GM19468 (cell line): ENCODE measurements at regions not wholly inside any gene's neighbourhood (a gene's known extent, or its start where the extent isn't known, plus 50 kb on each side); places are given as distances from the start of the nearest gene placed in this dataset.

Source experiments
- ATAC-seq: cut with Tn5 transposase; IDR thresholded peaks from one replicate; pipeline ENCODE4 v1.9.1; 2021; ENCODE audit warnings: mild to moderate bottlenecking, moderate library complexity, moderate number of reproducible peaks; ENCODE audit not compliant: unreplicated experiment; ENCODE audit errors: extremely low read depth

- no peak for ATAC-seq
These were observed 150.6 kb upstream of the RAB12 start for GRCh38 chr18:8458546-8459215.

DNA sequence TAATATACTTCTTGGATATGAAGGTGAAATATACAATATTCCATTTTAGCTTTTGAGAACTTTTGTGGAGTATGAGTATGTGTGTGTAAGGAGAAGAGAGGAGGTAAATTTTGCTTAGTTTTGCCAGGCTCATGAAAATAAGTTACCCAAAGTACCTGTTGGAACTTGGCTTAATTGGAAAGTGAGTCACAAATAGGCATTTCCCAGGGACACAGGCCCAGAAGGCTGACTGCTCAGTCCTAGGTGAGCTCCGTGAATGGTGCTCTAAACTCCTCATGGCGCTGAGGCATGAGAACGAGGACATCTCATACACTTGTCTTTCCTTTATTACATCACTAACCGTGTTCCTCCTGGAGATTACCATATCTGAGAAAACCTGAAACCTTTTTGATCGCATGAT, 148.5 kb upstream of the RAB12 start:
- ATAC-seq: no peak

DNA sequence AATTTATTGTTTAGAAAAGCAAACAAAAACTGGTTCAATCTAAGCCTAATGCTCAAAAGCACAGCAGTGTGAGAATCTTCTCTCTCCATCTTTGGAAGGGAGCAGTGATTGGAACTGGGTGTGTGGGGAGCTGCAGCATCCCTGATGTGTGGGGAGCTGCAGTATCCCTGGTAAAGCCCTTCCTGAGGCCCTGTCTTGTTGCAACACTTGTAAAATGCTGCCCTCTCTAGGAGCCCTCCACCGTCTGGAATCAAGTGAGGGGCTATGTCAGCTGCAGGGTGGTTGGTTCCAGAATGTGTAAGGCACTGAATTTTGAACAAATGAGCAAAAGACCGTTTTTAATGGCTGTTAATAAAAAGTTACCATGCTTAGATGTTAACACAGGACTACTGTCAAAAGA, 147.7 kb upstream of the RAB12 start:
- no peak for ATAC-seq

DNA sequence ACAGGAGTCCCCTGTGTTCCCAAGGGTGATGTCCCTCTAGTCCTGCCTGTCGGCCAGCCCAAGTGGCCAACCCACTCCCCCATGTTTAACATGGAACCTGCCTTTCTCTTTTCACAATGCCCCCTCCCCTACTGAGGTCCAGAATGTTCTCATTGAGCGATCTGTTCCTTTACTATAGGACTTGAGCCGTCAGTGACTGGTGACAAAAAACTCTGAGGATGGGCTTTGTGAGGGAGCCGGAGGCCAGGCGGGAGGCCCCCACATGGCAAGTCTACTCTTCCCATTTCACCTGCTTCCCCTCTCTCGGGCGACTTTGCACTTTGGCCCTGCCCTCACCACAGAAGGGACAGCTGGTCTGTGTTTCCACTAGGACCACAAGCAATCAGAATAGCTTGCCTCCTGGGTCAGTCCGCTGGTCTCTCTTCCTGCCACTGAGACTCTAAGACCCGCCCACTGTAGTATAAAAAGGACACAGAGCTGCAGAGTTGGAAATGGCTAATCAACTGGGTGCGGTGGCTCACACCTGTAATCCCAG, 146.5 kb upstream of the RAB12 start:
- no peak for ATAC-seq

DNA sequence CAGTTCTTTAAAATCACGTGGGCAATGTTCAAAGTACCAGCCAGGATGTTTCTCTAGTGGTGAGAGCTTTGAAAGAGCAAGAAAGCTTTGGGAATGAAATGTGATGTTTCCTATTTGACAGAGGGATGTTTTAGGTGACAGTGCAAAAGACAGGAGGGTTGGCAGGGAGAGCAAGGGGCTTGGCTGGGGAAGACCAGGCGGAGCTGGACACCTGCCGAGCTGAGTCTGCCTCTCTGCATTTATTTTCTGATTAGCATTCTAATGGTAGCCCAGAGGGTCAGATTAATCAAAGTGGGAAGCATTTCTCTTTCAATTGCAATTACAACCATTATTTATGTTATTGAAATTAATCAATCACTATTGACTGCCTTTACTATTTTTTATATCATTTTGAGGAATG, 145.4 kb upstream of the RAB12 start:
- ATAC-seq: no peak

- no peak for ATAC-seq
These were observed 141.0 kb upstream of the RAB12 start for GRCh38 chr18:8468191-8468590.

- no peak for ATAC-seq
These were observed 140.3 kb upstream of the RAB12 start for GRCh38 chr18:8468921-8469335.

DNA sequence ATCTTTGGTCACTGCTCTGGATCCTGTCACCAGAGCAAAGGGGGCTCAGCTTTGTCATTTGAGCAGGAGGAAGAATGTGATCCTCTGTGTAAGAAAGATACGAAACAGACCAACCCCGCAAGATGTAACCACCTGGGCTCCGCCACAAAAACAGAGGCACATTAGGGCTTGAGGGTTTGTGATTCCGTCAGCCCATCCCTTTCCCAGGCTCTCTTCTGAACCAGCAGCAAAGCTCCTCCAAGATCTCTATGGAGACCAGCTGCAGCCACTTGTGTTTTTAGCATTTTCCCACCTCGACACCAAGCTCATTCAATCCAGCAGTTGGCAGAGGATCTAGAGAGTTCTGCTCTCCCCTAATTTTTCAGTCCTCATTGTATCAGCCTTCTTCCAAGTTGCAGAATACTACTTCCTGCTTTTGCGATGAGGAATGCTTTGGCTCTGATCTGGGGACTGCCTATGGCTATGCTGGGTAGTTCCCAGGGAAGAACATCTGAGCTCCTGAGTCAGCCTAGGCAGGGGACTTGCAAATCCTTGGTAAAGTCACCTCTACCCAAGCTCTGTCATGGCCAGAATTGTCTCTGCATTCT, 139.6 kb upstream of the RAB12 start:
- no peak for ATAC-seq

DNA sequence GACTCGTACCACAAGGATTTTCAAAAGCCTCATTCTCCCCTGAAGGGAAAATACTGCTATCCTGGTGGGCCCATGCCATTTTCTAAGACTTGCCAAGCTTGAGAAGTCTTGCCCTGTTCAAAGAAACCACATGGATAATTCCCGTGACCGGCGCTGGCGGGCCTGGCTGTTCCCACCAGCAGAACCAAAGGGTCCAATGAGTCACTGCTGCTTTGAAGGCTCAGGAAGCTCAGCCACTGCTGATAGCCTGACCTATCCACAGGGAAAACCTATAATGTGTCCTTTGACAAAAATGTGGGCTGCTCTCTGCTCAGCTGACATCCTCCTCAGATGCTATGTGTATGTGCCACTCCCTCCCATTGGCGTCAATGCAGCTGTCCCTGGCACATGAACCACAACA, 137.9 kb upstream of the RAB12 start:
- no peak for ATAC-seq

DNA sequence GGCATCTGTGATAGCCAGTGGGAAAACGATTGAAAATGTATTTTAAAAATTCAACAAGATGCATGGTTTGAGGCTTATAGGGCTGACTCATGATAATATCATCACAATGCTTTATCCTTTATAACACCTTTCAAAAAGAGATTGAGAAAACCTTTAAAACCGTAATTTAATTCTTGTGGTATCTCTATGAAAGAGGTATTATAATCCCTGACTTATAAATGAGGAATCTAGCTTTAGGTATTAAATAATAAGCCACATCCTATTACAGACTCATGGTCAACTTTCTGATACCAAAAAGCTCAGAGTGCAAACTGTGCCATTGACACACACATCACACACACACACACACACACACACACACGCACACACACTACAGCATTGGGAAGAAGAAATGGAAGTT, 134.6 kb upstream of the RAB12 start:
- no peak for ATAC-seq

DNA sequence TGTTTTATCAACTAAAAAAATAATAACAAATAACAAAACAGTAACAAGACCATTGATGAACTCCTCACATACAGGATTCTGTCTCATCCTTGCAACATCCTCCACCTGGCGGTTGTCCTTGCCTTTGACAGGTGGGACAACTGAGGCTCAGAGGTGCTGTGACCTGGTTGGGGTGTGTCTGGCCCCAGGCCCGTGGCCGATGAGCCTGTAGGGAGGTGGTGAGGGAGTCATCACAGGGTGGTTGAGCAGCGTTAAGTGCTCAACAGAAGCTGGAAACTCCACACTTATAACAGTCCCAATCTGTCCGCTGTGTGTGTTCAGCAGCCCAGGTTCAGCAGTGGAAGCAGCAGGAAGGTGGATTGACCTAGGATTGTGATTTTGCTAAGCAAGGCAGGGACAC, 131.6 kb upstream of the RAB12 start:
- no peak for ATAC-seq

- ATAC-seq: peak; percentile 82
These were observed 130.9 kb upstream of the RAB12 start for GRCh38 chr18:8478166-8478967.

DNA sequence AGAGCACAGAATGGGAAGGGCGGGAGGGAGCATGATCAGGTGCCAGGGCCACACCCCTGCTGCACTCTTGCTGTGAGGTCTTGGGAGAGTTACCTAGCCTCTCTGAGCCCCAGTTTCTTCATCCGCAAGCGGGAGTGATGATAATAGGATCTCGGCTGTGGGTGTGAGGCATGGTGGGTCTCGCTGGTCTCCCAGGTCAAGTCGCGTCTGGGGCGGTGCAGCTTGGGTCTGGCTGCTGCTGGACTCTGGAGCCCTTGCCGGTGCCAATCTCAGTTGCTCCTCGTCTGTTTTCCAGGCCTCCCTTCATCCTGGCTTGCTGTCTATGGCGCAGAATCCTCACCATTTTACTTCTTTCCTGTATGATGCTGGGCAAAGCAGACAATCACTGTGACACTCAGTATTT, 130.3 kb upstream of the RAB12 start:
- ATAC-seq: no peak

DNA sequence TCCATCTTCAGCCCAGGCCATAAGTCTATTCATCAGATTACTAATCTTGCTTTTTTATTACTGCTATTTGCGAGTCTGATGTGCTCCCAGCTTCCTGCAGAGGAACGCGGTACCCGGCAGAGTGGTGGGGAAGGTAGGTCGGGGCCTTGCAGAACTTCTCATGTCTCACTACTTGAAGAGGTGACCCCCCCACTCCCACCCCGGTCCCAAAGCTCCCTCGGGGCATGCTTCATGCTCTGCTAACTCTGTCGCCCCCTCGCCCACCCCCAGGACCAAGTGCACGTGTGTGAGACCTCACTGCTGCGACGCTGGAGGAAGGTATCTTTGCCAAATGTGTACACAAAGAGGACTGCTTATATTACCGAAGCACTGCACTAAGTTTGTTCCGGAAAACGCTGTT, 129.4 kb upstream of the RAB12 start:
- no peak for ATAC-seq

- no peak for ATAC-seq
These were observed 128.5 kb upstream of the RAB12 start for GRCh38 chr18:8480506-8481328.

DNA sequence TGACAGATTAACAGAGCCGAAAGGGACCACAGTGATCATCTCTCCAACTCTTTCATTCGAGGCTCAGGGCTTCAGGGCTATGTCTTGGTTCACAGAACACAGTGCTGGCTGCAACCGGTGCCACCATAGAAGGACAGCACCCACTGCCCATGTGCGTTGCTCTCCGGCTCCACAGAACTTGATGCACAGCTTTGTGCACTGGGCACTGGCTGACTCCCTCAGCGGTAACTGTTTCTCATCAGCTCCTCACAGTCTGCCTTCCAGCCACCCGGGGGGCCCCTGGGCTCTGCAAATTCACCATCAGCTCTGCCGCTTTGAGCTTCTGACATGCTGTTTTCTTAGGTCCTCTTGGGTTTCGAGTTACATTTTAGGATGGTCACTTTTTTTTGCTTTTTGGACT, 124.3 kb upstream of the RAB12 start:
- no peak for ATAC-seq

DNA sequence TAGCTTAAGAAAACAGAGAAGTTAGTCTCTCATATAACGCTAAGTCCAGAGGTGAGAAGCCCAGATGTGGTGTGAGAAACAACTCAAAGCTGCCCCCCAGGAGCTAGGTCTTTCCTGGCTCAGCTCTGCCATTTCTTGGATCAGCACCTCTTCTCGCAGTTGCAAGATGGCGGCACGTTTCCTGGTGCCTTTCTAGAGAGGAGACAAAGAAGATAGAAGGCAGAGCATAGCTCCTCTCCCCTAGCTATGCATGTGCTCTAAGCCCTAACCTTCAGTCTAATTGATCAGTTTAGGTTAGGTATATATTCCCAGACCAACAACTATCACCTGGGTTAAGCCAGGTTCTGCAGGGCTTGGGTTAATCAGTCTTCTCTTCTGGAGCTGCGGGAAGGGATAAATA, 119.5 kb upstream of the RAB12 start:
- no peak for ATAC-seq

DNA sequence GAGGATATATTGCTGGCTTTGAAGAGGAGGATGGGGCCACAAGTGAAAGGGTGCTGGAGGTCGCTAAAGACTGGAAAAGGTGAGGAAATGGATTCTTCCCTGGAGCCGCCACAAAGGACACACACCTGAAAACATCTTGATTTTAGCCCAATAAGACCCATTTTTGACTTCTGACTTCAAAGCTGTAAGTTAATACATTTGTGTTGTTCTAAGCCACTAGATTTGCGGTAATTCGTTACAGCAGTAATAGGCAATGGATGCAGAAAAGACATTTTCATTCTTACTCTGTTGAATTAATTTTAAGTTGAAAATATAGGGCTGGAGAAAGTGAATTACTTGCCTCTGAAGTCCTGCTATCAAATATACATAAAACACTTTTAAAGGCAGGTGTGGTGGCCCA, 117.7 kb upstream of the RAB12 start:
- ATAC-seq: no peak

GRCh38 chr18:8493141-8493540, 116.1 kb upstream of the RAB12 start:
- no peak for ATAC-seq

DNA sequence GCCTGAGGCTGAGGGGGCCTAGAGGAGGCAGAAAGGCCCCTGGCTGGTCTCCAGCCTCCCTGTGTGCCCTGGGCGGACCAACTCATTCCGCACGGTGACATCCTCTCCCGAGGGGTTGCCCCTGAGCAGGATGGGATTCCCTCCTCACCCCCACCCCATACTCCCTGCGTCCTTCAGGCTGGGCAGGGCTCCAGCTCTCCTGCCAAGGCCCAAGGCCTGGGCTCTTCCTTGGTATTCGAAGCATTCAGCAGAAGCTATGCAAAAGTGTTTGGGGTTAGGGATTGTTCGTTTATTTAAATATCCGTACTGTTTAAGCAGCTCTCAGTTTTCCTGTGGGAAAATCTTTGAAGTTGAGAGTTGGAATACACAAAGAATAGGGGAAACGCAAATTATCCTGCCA, 113.1 kb upstream of the RAB12 start:
- no peak for ATAC-seq
